ENCODE measurements at regions not wholly inside any gene's neighbourhood (a gene's known extent, or its start where the extent isn't known, plus 50 kb on each side); places are given as distances from the start of the nearest gene placed in this dataset.

- no peak for TF ChIP-seq CTCF (IDR thresholded peaks at IDR 0.05)
- no peak for TF ChIP-seq EZH2 (IDR thresholded peaks at IDR 0.05; ENCODE audit: borderline replicate concordance, insufficient read depth, low read depth, low read length, poor library complexity, severe bottlenecking)
Observed at GRCh38 chr2:147067136-147067535, 777.7 kb upstream of the ACVR2A start.
